Sigmoid colon (tissue), 4 donors: ENCODE measurements at regions not wholly inside any gene's neighbourhood (a gene's known extent, or its start where the extent isn't known, plus 50 kb on each side); places are given as distances from the start of the nearest gene placed in this dataset.

Source experiments
- POLR2A ChIP-seq, 2 donors: fragments of 450-650 bp; IDR thresholded peaks; one replicate each; pipeline ENCODE4 v1.6.1; 2016; ENCODE audit warnings: antibody characterized with exemption in 2 of 2, mild to moderate bottlenecking in 2 of 2, moderate library complexity in 2 of 2
- POLR2AphosphoS5 ChIP-seq, 4 donors: sonication (generic); formaldehyde crosslinking; IDR thresholded peaks; one replicate each; pipeline ENCODE4 v1.6.1; 2017; ENCODE audit warnings: antibody characterized with exemption in 4 of 4
- TF ChIP-seq, protein P1 (sequence below), 4 experiments: fragments of 450-650 bp in 3 of 4; fragments of 200-600 bp in 1 of 4; IDR thresholded peaks; one replicate each; pipeline ENCODE4 v1.5.1; 2016 to 2019; ENCODE audit warnings: antibody characterized with exemption in 4 of 4, mild to moderate bottlenecking in 3 of 4, moderate library complexity in 2 of 4

DNA sequence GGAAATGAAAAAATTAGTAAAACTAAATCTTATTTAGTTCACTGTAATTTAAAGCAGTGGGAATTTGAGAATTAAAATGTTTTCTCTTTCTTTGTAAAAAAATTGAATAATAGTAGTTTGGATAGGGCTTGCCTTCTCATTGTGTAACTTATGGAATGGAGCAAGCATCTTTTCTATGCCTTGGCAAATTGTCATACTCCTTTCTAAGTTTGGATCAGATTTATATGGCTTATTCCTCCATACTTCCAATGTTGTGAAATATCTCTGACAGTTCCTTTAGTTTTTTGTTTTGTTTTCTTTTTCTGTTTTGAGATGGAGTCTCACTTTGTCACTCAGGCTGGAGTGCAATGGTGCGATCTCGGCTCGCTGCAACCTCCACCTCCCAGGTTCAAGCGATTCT lies 176.4 kb downstream of the SAMD5 start:
- no peak for TF ChIP-seq POLR2AphosphoS5 (IDR thresholded peaks at IDR 0.05)
- no peak for TF ChIP-seq POLR2A (IDR thresholded peaks at IDR 0.05)
- TF ChIP-seq, protein P1, sequence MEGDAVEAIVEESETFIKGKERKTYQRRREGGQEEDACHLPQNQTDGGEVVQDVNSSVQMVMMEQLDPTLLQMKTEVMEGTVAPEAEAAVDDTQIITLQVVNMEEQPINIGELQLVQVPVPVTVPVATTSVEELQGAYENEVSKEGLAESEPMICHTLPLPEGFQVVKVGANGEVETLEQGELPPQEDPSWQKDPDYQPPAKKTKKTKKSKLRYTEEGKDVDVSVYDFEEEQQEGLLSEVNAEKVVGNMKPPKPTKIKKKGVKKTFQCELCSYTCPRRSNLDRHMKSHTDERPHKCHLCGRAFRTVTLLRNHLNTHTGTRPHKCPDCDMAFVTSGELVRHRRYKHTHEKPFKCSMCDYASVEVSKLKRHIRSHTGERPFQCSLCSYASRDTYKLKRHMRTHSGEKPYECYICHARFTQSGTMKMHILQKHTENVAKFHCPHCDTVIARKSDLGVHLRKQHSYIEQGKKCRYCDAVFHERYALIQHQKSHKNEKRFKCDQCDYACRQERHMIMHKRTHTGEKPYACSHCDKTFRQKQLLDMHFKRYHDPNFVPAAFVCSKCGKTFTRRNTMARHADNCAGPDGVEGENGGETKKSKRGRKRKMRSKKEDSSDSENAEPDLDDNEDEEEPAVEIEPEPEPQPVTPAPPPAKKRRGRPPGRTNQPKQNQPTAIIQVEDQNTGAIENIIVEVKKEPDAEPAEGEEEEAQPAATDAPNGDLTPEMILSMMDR (IDR thresholded peaks at IDR 0.05), result no peak
